Stimulated activated CD4-positive, alpha-beta T cell treated with anti-CD3 and anti-CD28 coated beads, TNF-alpha, amount 100 ng/mL, for 24 hours (primary cell): ENCODE measurements at regions not wholly inside any gene's neighbourhood (a gene's known extent, or its start where the extent isn't known, plus 50 kb on each side); places are given as distances from the start of the nearest gene placed in this dataset.

Source experiments
- DNase-seq, 3 experiments: peaks; one replicate each; pipeline ENCODE4 v3.0.0-alpha.2; 2020; ENCODE audit warnings: low read depth in 3 of 3

GRCh38 chr3:22989716-22990115 lies 213.4 kb upstream of the UBE2E2 start:
- DNase-seq, result no peak

- no peak for DNase-seq
Measured at GRCh38 chr3:22990291-22991200, 212.6 kb upstream of the UBE2E2 start.

GRCh38 chr3:22994781-22995180 lies 208.3 kb upstream of the UBE2E2 start:
- no peak for DNase-seq

GRCh38 chr3:22996920-22997571 lies 206.1 kb upstream of the UBE2E2 start:
- DNase-seq, result no peak

GRCh38 chr3:23000371-23000770 lies 202.8 kb upstream of the UBE2E2 start:
- DNase-seq, result no peak

- no peak for DNase-seq
Measured at GRCh38 chr3:23002151-23002550, 201.0 kb upstream of the UBE2E2 start.

GRCh38 chr3:23002836-23003732 lies 200.0 kb upstream of the UBE2E2 start:
- DNase-seq, result no peak

- no peak for DNase-seq
Measured at GRCh38 chr3:23003733-23004046, 199.4 kb upstream of the UBE2E2 start.

- DNase-seq, result no peak
Measured at GRCh38 chr3:23004971-23005370, 198.2 kb upstream of the UBE2E2 start.

- DNase-seq, result no peak
Measured at GRCh38 chr3:23017801-23018200, 185.3 kb upstream of the UBE2E2 start.

GRCh38 chr3:23019596-23020300 lies 183.4 kb upstream of the UBE2E2 start:
- DNase-seq, result no peak

- no peak for DNase-seq
Measured at GRCh38 chr3:23028294-23028693, 174.8 kb upstream of the UBE2E2 start.

- no peak for DNase-seq
Measured at GRCh38 chr3:23029001-23029400, 174.1 kb upstream of the UBE2E2 start.

GRCh38 chr3:23035927-23036640 lies 167.0 kb upstream of the UBE2E2 start:
- DNase-seq, result no peak

GRCh38 chr3:23036728-23037127 lies 166.4 kb upstream of the UBE2E2 start:
- no peak for DNase-seq

- DNase-seq, result no peak
Measured at GRCh38 chr3:23038471-23038870, 164.7 kb upstream of the UBE2E2 start.

- no peak for DNase-seq
Measured at GRCh38 chr3:23041918-23042696, 161.0 kb upstream of the UBE2E2 start.

- no peak for DNase-seq
Measured at GRCh38 chr3:23044463-23044862, 158.7 kb upstream of the UBE2E2 start.

GRCh38 chr3:23046536-23046935 lies 156.6 kb upstream of the UBE2E2 start:
- DNase-seq, result no peak
